Colonic mucosa (tissue), 4 donors: ENCODE measurements at regions not wholly inside any gene's neighbourhood (a gene's known extent, or its start where the extent isn't known, plus 50 kb on each side); places are given as distances from the start of the nearest gene placed in this dataset.

Source experiments
- DNase-seq: peaks from one replicate; pipeline ENCODE4 v3.0.0-alpha.2; 2020
- H3K27ac ChIP-seq: fragments of 200-600 bp; one replicate; pipeline ENCODE4 v1.8.0; 2021
- H3K27me3 ChIP-seq: fragments of 200-600 bp; one replicate; pipeline ENCODE4 v1.8.0; 2021
- H3K36me3 ChIP-seq: fragments of 200-600 bp; one replicate; pipeline ENCODE4 v1.8.0; 2021
- H3K4me1 ChIP-seq: fragments of 200-600 bp; one replicate; pipeline ENCODE4 v1.8.0; 2021; ENCODE audit warnings: mild to moderate bottlenecking
- H3K4me3 ChIP-seq: fragments of 200-600 bp; one replicate; pipeline ENCODE4 v1.8.0; 2021
- H3K9ac ChIP-seq, 2 donors: one replicate each; pipeline ENCODE4 v1.7.0; 2013; ENCODE audit warnings: control low read depth in 2 of 2, low read depth in 2 of 2, low read length in 2 of 2
- H3K9me3 ChIP-seq: fragments of 200-600 bp; one replicate; pipeline ENCODE4 v1.8.0; 2021
- CTCF ChIP-seq: fragments of 200-600 bp; IDR thresholded peaks from one replicate; pipeline ENCODE4 v1.8.0; 2022; ENCODE audit warnings: antibody characterized with exemption, mild to moderate bottlenecking
- intact Hi-C: fragments of 100-400 bp; cut with DNase I; formaldehyde crosslinking; loops from one replicate; pipeline ENCODE4 v1.14.1; 2022
- donor health status: healthy.
- donor health status: DM: no; HTN: no; CAD: no.
- donor health status: DM: no; HTN: no; CAD: no.

- intact Hi-C loops, result no loop called here
- H3K36me3 ChIP-seq, result no peaks in the 10 kb centered on the region
- H3K27ac ChIP-seq, result no peak overlapping the region
- no peaks in the 10 kb centered on the region for H3K27me3 ChIP-seq
- no peak overlapping the region for H3K9ac ChIP-seq
- no peak overlapping the region for H3K4me3 ChIP-seq
- no peaks in the 10 kb centered on the region for H3K4me1 ChIP-seq
- no peaks in the 10 kb centered on the region for H3K9me3 ChIP-seq
- TF ChIP-seq CTCF, result no peak
- no peak for DNase-seq
These were observed 598.2 kb upstream of the CA10 start for GRCh38 chr17:52756746-52757145.

GRCh38 chr17:52754838-52755237, 596.3 kb upstream of the CA10 start:
- H3K9me3 ChIP-seq, result no peaks in the 10 kb centered on the region
- H3K4me1 ChIP-seq, result no peaks in the 10 kb centered on the region
- no peaks in the 10 kb centered on the region for H3K27me3 ChIP-seq
- no peaks in the 10 kb centered on the region for H3K36me3 ChIP-seq
- no peak overlapping the region for H3K27ac ChIP-seq
- intact Hi-C loops, result no loop called here
- H3K4me3 ChIP-seq, result no peak overlapping the region
- no peak for DNase-seq
- no peak for TF ChIP-seq CTCF
- H3K9ac ChIP-seq, result no peak overlapping the region

- no peaks in the 10 kb centered on the region for H3K4me1 ChIP-seq
- H3K36me3 ChIP-seq, result no peaks in the 10 kb centered on the region
- no peak for DNase-seq
- H3K27ac ChIP-seq, result no peak overlapping the region
- TF ChIP-seq CTCF, result no peak
- intact Hi-C loops, result no loop called here
- no peaks in the 10 kb centered on the region for H3K27me3 ChIP-seq
- H3K9me3 ChIP-seq, result no peaks in the 10 kb centered on the region
- H3K4me3 ChIP-seq, result no peak overlapping the region
- no peak overlapping the region for H3K9ac ChIP-seq
These were observed 592.5 kb upstream of the CA10 start for GRCh38 chr17:52751051-52751450.

- H3K4me3 ChIP-seq, result no peak overlapping the region
- H3K27me3 ChIP-seq, result no peaks in the 10 kb centered on the region
- no peaks in the 10 kb centered on the region for H3K4me1 ChIP-seq
- no peak overlapping the region for H3K9ac ChIP-seq
- intact Hi-C loops, result no loop called here
- no peak for DNase-seq
- H3K36me3 ChIP-seq, result no peaks in the 10 kb centered on the region
- H3K27ac ChIP-seq, result no peak overlapping the region
- no peaks in the 10 kb centered on the region for H3K9me3 ChIP-seq
- TF ChIP-seq CTCF, result no peak
These were observed 585.7 kb upstream of the CA10 start for GRCh38 chr17:52744179-52744578.

GRCh38 chr17:52740006-52740405, 581.5 kb upstream of the CA10 start:
- Histone ChIP-seq H3K4me3 (no peak overlapping the region), H3K27ac (no peak overlapping the region), H3K9ac (no peak overlapping the region), H3K27me3 (no peaks in the 10 kb centered on the region), H3K36me3 (no peaks in the 10 kb centered on the region), H3K9me3 (no peaks in the 10 kb centered on the region), H3K4me1 (no peaks in the 10 kb centered on the region)
- intact Hi-C loops, result no loop called here
- no peak for TF ChIP-seq CTCF
- DNase-seq, result no peak

GRCh38 chr17:52738791-52739190, 580.3 kb upstream of the CA10 start:
- H3K27me3 ChIP-seq, result no peaks in the 10 kb centered on the region
- TF ChIP-seq CTCF, result no peak

More at GRCh38 chr17:52738791-52739190, 580.3 kb upstream of the CA10 start:
- DNase-seq, result no peak
- Histone ChIP-seq H3K9me3 (no peaks in the 10 kb centered on the region), H3K4me3 (no peak overlapping the region), H3K9ac (no peak overlapping the region), H3K36me3 (no peaks in the 10 kb centered on the region), H3K4me1 (no peaks in the 10 kb centered on the region), H3K27ac (no peak overlapping the region)
- intact Hi-C loops, result no loop called here
